Smooth muscle cell of the brain vasculature (primary cell): ENCODE measurements at regions not wholly inside any gene's neighbourhood (a gene's known extent, or its start where the extent isn't known, plus 50 kb on each side); places are given as distances from the start of the nearest gene placed in this dataset.
"Not testable (repeated sequence)": the region's sequence is repeated elsewhere in the genome, so short reads cannot be mapped to it uniquely, and the experiment has no call there.

Source experiments
- DNase-seq: peaks from one replicate; pipeline ENCODE4 v3.0.0-alpha.2; 2012; ENCODE audit warnings: low read depth, low spot score

DNA sequence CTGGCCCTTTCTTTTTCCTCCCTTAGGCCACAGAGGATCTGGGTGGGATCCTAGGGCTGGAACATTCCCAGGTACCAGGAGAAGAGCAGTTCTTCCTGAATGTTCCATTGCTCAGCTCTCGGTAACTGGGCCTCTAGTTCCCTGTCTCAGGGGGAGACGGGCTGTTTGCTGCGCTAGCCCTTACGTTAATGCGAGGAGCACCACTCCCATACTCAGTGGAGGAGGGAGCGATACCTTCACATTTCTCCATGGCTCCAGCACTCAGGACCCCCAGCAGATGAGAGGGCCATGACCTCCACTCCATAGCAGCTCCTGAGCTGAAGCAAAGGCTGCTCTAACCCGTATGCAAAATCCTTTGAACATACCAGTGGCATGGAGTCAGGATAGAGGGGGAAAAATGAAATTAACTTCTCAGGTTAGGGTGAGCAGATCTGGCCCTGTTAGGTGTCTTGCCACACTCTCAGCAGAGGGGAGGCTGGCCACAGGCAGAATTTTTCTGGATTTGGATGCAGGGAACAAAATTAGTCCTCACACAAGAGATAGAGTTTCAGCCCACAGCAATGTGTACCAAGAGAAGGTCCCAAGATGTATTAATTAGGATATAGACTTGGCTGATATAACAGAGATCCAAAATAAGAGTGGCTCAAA lies 206.7 kb downstream of the ZFP36L2 start:
- DNase-seq: no peak

GRCh38 chr2:43019025-43019367 lies 207.4 kb downstream of the ZFP36L2 start:
- no peak for DNase-seq

DNA sequence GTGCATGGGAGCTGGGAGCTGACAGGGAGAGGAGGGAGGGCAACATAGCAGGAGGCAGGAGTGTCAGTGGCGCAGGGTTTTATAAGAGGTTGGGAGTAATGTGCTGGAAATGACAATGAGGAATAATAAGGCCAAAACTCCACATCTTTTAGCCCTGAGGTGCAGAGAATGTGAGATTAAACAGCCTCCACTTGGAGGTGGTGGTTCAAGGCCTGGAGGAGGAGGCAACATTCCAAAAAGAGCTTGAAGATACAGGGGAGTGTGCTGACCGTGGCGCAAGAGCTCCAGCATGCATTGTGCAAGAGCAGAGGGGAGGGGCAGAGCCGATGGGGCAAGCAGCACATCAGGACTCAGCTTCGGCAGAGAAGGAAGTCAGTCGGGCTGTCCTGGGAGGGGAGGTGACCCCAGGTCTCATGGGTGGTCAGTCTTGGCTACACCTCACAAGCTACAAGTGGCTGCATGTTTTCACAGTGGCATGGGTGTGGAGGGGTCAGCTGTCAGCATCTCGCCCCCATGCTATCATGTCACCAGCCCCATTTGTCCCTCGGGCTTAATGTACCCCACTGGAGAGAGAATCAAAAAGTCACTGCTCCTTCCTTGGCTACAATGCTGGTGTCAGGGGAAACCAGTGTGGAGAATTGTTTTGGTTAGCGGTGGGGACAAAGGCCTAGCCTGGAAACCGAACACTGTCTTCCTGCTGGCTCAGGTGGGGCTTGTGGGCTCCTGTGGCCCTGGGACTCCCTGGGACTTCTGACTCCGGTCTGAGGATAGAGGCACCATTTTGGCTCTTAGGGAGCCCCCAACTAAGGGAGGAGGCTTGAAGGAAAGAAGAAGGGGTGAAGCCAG lies 208.0 kb downstream of the ZFP36L2 start:
- no peak for DNase-seq

DNA sequence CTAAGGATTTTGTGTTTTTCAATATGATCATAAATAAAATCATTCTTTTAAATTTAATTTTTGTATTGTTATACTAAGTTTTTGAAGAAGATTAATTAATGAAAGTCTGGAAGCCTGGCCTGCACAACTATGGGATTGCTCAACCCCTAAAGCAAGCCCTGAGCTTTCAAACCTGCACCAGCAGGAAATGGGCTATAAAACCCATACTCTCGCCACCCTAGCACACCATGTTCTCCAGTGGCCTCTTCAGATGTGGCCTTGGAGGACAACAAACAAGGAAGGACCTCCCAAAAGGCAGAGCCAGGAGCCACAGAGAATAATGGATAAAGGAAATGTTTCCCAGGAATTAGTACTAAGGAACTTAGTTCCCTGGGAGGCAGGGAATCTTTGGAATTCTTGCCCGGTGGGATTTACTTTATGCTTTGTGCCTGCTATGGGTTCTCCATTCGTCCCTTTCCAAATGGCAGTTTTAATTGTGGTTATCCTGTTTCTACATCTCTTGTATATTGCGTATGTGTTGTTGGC lies 212.5 kb downstream of the ZFP36L2 start:
- DNase-seq: no peak

GRCh38 chr2:43012966-43013365 lies 213.4 kb downstream of the ZFP36L2 start:
- no peak for DNase-seq

DNA sequence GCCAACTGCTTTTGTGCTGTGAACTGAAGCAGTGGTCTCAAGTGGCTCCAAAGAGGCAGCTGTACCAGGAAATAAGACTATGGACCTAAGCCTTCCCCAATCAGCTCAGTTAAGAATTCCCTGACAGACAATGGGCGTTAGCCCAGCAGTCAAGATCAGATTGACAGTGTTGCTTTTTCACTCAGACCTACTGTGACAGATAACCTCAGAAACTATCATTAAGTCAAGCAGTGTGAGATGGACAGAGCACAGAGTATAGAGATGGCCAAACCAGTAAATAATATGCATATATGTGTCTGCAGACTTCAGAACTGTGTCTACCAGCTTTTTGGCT lies 215.3 kb downstream of the ZFP36L2 start:
- DNase-seq: no peak

DNA sequence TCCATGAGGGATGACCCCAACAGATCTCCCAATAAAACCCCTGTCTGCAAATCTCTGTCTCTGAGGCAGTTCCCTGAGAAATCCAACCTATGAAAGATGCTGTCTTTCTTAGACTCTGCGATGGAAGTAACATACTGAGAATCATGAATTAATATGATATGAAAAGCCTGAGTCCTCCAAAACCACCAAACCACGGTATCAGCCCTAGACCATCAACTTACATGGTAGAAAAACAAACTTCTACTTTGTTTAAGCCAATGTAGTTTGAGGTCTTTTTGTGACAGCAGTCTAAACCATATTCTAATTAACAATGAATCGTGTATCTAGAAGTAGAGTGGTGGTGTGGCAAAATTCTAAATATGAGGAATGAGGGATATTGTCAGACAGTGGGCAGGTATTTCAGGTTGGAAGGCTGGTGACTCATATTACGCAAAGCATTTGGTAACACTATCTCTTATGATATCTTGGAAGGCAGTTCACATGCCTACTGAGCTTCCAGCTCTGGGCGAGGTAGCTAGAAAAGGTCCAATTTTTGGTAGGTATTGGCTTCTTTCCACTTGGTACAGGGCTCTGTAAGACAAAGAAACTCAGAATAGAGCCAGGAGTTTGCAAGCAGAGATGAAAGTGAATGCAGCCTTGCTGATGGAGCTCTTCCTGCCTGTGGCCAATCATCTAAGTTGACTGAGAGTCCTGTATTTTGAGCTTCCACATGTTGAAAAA lies 215.8 kb downstream of the ZFP36L2 start:
- DNase-seq: no peak

DNA sequence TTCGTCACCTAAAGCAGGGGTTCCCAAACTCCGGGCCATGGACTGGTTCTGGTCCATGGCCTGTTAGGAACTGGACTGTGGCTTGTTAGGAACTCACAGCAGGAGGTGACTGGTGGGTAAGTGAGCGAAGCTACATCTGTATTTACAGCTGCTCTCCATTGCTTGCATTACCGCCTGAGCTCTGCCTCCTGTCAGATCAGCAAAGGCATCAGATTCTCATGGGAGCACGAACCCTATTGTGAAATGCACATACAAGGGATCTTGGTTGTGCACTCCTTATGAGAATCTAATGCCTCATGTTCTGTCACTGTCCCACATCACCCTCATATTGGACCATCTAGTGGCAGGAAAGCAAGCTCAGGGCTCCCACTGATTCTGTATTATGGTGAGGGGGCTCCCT lies 217.0 kb downstream of the ZFP36L2 start:
- no peak for DNase-seq

- no peak for DNase-seq
Observed at GRCh38 chr2:43008388-43008787, 216.0 kb upstream of the HAAO start.

GRCh38 chr2:43007901-43008300 lies 215.5 kb upstream of the HAAO start:
- no peak for DNase-seq

- DNase-seq: no peak
Observed at GRCh38 chr2:43006834-43007543, 214.6 kb upstream of the HAAO start.

DNA sequence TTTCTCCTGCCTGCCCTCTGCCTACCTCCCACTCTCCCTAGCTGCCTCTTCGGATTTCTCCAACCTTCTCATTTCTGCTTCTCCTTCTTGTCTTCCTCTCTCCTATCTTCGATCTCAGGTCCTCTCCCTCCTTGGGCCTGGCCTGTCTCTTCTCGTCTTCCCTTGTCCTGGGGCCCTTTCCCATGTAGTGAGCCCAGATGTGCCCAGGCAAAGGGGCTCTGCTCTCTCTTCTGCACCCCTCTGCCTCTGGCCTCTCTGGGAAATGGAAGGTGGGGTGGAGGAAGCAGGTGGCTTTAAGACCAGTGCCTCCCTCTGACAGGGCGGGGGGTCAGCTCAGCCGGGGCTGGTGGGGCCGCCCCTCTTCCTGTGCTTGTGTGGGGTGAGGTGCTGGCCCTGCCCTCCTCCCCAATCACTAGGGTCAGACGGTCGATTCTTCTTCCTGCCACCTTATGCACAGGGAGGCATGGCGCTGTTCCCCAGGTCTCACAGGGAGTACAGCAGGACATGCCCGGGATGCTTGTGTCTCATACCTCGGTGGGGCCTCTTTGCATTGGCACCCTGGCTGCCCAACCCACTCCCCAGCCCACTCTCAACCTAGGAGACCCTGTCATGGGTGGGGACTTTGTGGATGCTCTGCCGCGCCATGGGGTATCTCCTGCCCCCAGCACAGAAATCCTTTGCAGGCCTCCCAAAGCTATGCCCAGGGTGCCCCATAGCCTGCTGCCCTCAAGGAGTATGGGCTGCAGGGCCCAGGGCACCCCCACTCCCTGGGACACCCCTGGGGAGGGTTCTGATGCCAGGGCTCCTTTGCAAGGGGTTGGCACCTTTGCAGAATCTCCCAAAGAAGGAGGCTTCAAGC lies 213.8 kb upstream of the HAAO start:
- DNase-seq: no peak

GRCh38 chr2:43005245-43005974 lies 213.0 kb upstream of the HAAO start:
- DNase-seq: no peak

- DNase-seq: no peak
Observed at GRCh38 chr2:43004879-43005244, 212.5 kb upstream of the HAAO start.

DNA sequence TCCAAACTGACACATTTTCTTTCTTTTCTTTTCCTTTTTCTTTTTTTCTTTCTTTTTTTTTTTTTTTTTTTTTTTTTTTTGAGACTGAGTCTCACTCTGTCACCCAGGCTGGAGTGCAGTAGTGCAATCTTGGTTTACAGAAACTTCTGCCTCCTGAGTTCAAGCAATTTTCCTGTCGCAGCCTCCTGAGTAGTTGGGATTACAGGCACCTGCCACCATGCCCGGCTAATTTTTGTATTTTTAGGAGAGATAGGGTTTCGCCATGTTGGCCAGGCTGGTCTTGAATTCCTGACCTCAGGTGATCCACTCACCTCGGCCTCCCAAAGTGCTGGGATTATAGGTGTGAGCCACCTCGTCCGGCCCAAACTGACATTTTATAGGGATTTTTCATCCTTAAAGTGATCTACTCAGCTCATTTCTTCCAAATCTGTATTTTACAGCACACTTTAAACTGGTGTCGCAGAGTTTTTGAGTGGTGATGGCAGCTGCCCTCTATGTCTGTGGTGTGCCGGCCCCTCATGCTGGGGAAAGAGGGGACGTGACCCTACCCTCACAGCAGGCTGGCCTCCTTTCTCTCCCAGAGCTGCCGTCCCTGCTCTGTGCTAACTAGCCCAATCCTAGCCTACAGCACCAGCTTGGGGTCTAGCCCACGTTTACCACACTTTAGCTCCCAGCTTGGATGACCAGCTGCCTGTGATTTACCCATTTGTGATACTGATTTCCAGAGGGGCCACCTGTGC lies 211.9 kb upstream of the HAAO start:
- DNase-seq: not testable (repeated sequence)

DNA sequence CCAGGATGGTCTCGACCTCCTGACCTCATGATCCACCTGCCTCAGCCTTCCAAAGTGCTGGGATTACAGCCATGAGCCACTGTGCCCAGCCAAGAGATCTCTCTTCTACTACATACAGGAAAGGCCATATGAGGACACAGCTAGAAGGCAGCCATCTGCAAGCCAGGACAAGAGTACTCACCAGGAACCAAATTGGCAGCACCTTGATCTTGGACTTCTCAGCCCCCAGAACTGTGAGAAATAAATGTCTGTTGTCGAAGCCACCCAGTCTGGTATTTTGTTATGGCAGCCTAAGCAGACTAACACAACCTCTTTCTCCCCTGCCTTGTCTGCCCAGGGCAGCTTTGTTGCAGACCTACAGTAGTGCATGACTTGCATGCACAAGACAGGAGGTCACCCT lies 211.3 kb upstream of the HAAO start:
- no peak for DNase-seq

DNA sequence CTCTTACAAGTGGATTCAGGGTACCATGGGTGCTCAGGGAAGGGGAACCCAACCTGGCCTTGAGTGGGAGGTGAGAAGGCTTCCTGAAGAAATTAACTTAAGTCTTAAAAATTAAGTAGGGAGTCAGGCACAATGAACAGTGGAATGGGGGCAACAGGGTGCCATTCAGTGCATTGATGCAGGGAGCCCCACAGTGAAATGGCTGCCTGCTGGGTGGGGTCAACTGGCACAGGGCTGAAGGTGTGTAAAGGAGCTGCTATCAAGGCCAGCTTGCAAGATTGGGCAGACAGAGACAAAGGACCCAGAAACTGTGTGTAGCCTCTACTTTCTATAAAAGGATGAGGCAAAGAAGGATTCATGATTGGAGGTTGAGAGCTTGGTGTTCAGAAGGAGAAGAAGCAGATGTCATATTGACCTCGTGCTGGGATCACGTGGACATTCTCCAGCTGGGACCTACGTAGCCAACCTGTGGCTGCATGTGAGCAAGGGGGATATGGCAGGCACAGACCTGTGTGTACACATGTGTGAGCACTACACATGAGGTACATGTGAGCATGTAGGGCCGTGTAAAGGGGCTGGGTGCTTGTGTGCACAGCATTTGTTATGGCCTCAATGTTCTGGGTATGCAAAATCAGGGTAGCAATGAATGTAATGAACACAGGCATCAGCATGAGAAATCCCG lies 209.5 kb upstream of the HAAO start:
- no peak for DNase-seq

- DNase-seq: no peak
Observed at GRCh38 chr2:43001055-43001378, 208.6 kb upstream of the HAAO start.
